Tibial nerve (tissue), 4 donors: ENCODE measurements at regions not wholly inside any gene's neighbourhood (a gene's known extent, or its start where the extent isn't known, plus 50 kb on each side); places are given as distances from the start of the nearest gene placed in this dataset.

Experiments used
- DNase-seq, 2 donors: peaks; one replicate each; pipeline ENCODE4 v3.0.0-alpha.2; 2019; ENCODE audit warnings: low spot score in 2 of 2
- H3K27ac ChIP-seq, 4 donors: fragments of 200-600 bp; sonication (generic) in 3 of 4; one replicate each; pipeline ENCODE4 v1.5.1; 2017 to 2019; ENCODE audit warnings: mild to moderate bottlenecking in 1 of 4
- H3K27me3 ChIP-seq, 2 donors: fragments of 200-600 bp; sonication (generic) in 1 of 2; one replicate each; pipeline versions ENCODE4 v1.5.1 to v1.6.0; 2017 to 2019
- H3K36me3 ChIP-seq, 3 donors: fragments of 200-600 bp; sonication (generic); one replicate each; pipeline ENCODE4 v1.5.1; 2018 to 2019
- H3K4me1 ChIP-seq, 4 donors: fragments of 200-600 bp; sonication (generic) in 3 of 4; one replicate each; pipeline ENCODE4 v1.5.1; 2017 to 2019
- H3K4me3 ChIP-seq, 4 donors: fragments of 200-600 bp; sonication (generic) in 3 of 4; one replicate each; pipeline ENCODE4 v1.5.1; 2017 to 2019; ENCODE audit warnings: mild to moderate bottlenecking in 1 of 4, moderate library complexity in 1 of 4
- H3K9me3 ChIP-seq, 4 donors: fragments of 200-600 bp; sonication (generic) in 3 of 4; one replicate each; pipeline ENCODE4 v1.5.1; 2017 to 2019
- EP300 ChIP-seq, 2 donors: sonication (generic); formaldehyde crosslinking; IDR thresholded peaks; one replicate each; pipeline ENCODE4 v1.6.1; 2017; ENCODE audit warnings: antibody characterized with exemption in 2 of 2, mild to moderate bottlenecking in 1 of 2
- POLR2A ChIP-seq, 2 donors: fragments of 450-650 bp; IDR thresholded peaks; one replicate each; pipeline ENCODE4 v1.6.1; 2017; ENCODE audit warnings: antibody characterized with exemption in 2 of 2, mild to moderate bottlenecking in 2 of 2, moderate library complexity in 2 of 2
- WGBS, 2 donors: methylation state at CpG; one replicate each; pipeline ENCODE4 v1.1.5; 2018; 5-methylcytosine and 5-hydroxymethylcytosine counted together
- TF ChIP-seq, protein P1 (sequence below), 5 experiments: fragments of 200-600 bp in 3 of 5; fragments of 450-650 bp in 2 of 5; sonication (generic) in 3 of 5; IDR thresholded peaks; one replicate each; pipeline ENCODE4 v1.5.1; 2016 to 2019; ENCODE audit warnings: antibody characterized with exemption in 5 of 5, mild to moderate bottlenecking in 3 of 5, moderate library complexity in 2 of 5

DNA sequence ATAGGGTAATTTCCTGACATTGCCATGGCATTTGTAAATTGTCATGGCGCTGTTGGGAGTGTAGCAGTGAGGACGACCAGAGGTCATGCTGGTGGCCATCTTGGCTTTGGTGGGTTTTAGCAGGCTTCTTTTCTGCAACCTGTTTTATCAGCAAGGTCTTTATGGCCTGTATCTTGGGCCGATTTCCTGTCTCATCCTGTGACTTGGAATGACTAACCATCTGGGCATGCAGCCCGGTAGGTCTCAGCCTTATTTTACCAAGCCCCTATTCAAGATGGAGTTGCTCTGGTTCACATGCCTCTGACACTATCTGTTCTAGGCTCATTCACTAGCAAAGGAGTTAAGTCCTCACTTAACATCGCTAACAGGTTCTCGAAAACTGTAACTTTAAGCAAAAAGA, 1374.2 kb downstream of the FAM181B start:
- 81 to 88% methylated on average over 6 of the region's 6 CpGs for WGBS, 2 donors
- no peak overlapping the region for H3K27ac ChIP-seq
- H3K36me3 ChIP-seq: no peaks in the 10 kb centered on the region

DNA sequence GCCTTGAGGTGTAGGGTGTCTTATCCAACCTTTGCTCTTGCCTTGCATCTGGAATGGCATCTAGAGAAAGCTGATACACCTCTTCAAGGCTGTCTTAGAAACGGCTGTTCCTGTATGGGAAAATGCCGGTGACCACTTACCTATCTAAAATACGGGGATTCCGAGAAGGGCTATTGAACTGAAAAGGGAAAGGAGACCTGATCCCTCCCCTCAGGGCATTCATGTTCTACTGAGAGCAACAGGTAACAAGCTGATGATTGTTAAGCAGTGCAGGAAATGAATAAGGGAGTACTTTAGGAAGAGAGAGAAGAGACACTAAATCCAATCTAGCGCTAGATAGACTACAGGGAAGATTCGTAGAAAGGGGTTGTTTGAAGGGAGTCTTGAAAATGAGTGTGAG, 1388.1 kb downstream of the FAM181B start:
- Histone ChIP-seq H3K9me3 (no peaks in the 10 kb centered on the region), H3K4me3 (no peak overlapping the region), H3K4me1 (no peaks in the 10 kb centered on the region), H3K36me3 (no peaks in the 10 kb centered on the region), H3K27ac (no peak overlapping the region), H3K27me3 (no peaks in the 10 kb centered on the region)
- TF ChIP-seq EP300 (IDR thresholded peaks at IDR 0.05) (no peak), POLR2A (IDR thresholded peaks at IDR 0.05) (no peak)
- no peak for DNase-seq
- 92% methylated on average over 6 of the region's 6 CpGs for WGBS, 2 donors

More for the DNA sequence above, 1374.2 kb downstream of the FAM181B start:
- no peak overlapping the region for H3K4me3 ChIP-seq
- TF ChIP-seq POLR2A (IDR thresholded peaks at IDR 0.05): no peak
- TF ChIP-seq, protein P1, sequence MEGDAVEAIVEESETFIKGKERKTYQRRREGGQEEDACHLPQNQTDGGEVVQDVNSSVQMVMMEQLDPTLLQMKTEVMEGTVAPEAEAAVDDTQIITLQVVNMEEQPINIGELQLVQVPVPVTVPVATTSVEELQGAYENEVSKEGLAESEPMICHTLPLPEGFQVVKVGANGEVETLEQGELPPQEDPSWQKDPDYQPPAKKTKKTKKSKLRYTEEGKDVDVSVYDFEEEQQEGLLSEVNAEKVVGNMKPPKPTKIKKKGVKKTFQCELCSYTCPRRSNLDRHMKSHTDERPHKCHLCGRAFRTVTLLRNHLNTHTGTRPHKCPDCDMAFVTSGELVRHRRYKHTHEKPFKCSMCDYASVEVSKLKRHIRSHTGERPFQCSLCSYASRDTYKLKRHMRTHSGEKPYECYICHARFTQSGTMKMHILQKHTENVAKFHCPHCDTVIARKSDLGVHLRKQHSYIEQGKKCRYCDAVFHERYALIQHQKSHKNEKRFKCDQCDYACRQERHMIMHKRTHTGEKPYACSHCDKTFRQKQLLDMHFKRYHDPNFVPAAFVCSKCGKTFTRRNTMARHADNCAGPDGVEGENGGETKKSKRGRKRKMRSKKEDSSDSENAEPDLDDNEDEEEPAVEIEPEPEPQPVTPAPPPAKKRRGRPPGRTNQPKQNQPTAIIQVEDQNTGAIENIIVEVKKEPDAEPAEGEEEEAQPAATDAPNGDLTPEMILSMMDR (IDR thresholded peaks at IDR 0.05): no peak
- no peak for TF ChIP-seq EP300 (IDR thresholded peaks at IDR 0.05)
- H3K4me1 ChIP-seq: no peaks in the 10 kb centered on the region
- peaks cover 0 to 5% (median 0%) of the 10 kb centered on the region in 4 donors for H3K9me3 ChIP-seq
- no peaks in the 10 kb centered on the region for H3K27me3 ChIP-seq
- DNase-seq: no peak

DNA sequence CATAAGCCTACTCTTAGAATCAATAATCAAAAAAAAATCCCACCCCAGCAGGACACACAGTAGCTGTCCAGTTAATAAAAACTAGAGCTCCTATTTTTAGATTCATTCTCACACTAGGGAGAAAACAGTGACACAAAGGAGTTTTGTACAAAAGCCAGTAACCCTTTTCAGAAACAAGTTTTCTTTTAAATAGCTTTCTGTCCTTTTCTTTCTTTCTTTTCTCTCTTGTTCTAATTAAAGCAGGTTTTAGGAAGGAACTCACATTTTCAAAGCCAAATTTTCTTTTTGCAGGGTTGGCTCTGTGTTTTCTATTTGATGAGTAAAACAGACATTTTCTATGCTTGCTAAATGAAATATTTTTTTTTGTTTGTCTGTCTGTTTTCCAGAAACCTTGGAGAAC, 1390.7 kb downstream of the FAM181B start:
- Histone ChIP-seq H3K4me1 (no peaks in the 10 kb centered on the region), H3K27me3 (no peaks in the 10 kb centered on the region), H3K27ac (no peak overlapping the region), H3K9me3 (no peaks in the 10 kb centered on the region), H3K36me3 (no peaks in the 10 kb centered on the region), H3K4me3 (no peak overlapping the region)
- DNase-seq: no peak
- TF ChIP-seq POLR2A (IDR thresholded peaks at IDR 0.05) (no peak), EP300 (IDR thresholded peaks at IDR 0.05) (no peak)
- TF ChIP-seq, protein P1 (IDR thresholded peaks at IDR 0.05): no peak

DNA sequence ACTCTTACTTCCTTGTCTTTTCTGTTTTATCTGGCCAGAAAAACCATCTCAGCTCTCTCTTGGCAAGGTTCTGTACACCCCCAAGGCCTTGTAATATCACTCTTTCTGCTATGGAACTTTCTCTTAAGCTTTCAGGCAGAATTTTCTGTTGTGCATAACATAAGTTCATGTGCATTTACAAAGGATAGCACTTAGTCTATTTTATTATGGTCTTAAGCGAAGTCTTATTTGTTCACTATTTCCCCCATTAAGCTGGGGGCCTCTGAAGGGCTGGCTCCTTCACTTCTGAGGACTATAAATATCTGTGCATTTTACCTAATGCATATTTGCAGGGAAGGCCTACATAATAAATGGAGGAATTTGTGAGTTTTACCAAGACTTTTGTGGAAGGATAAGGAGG, 1393.4 kb downstream of the FAM181B start:
- Histone ChIP-seq H3K27me3 (no peaks in the 10 kb centered on the region), H3K4me3 (no peak overlapping the region), H3K27ac (no peak overlapping the region), H3K4me1 (no peaks in the 10 kb centered on the region), H3K36me3 (no peaks in the 10 kb centered on the region), H3K9me3 (no peaks in the 10 kb centered on the region)
- DNase-seq: no peak
- no peak for TF ChIP-seq POLR2A (IDR thresholded peaks at IDR 0.05)
- no peak for TF ChIP-seq EP300 (IDR thresholded peaks at IDR 0.05)
- TF ChIP-seq, protein P1 (IDR thresholded peaks at IDR 0.05): no peak
- 81 to 84% methylated on average over 1 of the region's 1 CpG for WGBS, 2 donors

DNA sequence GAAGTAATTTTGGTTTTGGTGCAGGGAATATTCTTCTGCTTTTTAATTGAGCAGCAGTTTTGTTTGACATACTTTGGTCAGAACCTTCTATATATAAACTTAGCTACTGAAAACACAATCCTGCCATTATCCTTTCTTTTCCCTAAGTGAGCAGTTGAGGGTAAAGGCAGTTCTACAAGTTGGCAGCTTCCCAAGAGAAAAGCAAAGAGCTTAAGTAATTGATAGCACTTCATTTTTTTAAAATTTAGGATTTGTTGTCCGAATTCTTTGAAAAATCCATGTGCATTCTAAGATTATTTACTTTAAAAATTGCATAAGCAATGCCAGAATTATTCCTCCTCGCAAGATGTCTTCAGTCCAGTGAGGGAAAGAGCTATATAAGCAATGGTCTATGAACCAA, 1394.1 kb downstream of the FAM181B start:
- DNase-seq: no peak

DNA sequence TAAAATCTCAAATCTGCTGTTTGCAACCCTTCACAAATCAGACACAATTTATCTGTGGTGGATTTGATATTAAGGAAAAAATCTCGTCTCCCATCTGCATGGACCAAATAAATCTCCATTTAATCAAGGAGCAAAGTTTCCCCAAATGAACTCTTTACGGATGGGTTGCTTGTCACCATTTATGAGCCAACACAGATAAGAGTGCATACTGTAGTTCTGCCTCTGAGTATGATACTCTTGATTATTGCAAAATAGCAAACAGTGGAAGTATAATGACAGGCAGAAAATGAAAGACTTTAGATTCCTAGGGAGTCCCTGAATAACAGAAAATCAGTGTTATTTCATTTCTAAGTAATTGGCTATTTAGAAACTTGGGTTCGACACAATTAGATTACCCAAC, 1395.9 kb downstream of the FAM181B start:
- Histone ChIP-seq H3K36me3 (no peaks in the 10 kb centered on the region), H3K4me1 (no peaks in the 10 kb centered on the region), H3K4me3 (no peak overlapping the region), H3K9me3 (no peaks in the 10 kb centered on the region), H3K27ac (no peak overlapping the region), H3K27me3 (no peaks in the 10 kb centered on the region)
- TF ChIP-seq POLR2A (IDR thresholded peaks at IDR 0.05): no peak
- TF ChIP-seq, protein P1 (IDR thresholded peaks at IDR 0.05): no peak
- no peak for TF ChIP-seq EP300 (IDR thresholded peaks at IDR 0.05)
- WGBS, 2 donors: 85 to 88% methylated on average over 3 of the region's 3 CpGs
- no peak for DNase-seq

More for the DNA sequence above, 1394.1 kb downstream of the FAM181B start:
- Histone ChIP-seq H3K36me3 (no peaks in the 10 kb centered on the region), H3K4me3 (no peak overlapping the region), H3K9me3 (no peaks in the 10 kb centered on the region), H3K4me1 (no peaks in the 10 kb centered on the region), H3K27ac (no peak overlapping the region), H3K27me3 (no peaks in the 10 kb centered on the region)
- 37 to 49% methylated on average over 2 of the region's 2 CpGs for WGBS, 2 donors
- no peak for TF ChIP-seq EP300 (IDR thresholded peaks at IDR 0.05)
